Cardiac muscle cell (in vitro differentiated cells and primary cell): ENCODE measurements at regions not wholly inside any gene's neighbourhood (a gene's known extent, or its start where the extent isn't known, plus 50 kb on each side); places are given as distances from the start of the nearest gene placed in this dataset.
"Not testable (repeated sequence)": the region's sequence is repeated elsewhere in the genome, so short reads cannot be mapped to it uniquely, and the experiment has no call there.

Source experiments
- DNase-seq, 2 donors: peaks; one replicate each; pipeline versions ENCODE4 v3.0.0 to v3.0.0-alpha.2; 2010 to 2017; ENCODE audit warnings: low read depth in 1 of 2, low spot score in 1 of 2
- H3K27ac ChIP-seq: fragments of 200-600 bp; sonication (generic); 2 replicates; pipeline ENCODE4 v1.5.1; 2016
- H3K27me3 ChIP-seq: fragments of 200-600 bp; sonication (generic); 2 replicates; pipeline ENCODE4 v1.6.0; 2016; ENCODE audit warnings: control low read depth
- H3K36me3 ChIP-seq: fragments of 200-600 bp; sonication (generic); 2 replicates; pipeline ENCODE4 v1.5.1; 2016; ENCODE audit warnings: control low read depth
- H3K4me1 ChIP-seq: fragments of 200-600 bp; sonication (generic); 2 replicates; pipeline ENCODE4 v1.8.1; 2017; ENCODE audit warnings: low read depth, mild to moderate bottlenecking, mixed run types
- H3K4me3 ChIP-seq: fragments of 200-600 bp; sonication (generic); 2 replicates; pipeline ENCODE4 v1.5.1; 2016; ENCODE audit warnings: mild to moderate bottlenecking
- H3K9me3 ChIP-seq: fragments of 200-600 bp; sonication (generic); 2 replicates; pipeline ENCODE4 v1.5.1; 2017; ENCODE audit warnings: low read depth, mild to moderate bottlenecking, control low read depth
- TF ChIP-seq, protein P1 (sequence below): IDR thresholded peaks from 2 replicates; pipeline ENCODE4 v1.5.1; 2012; ENCODE audit warnings: low read depth, mild to moderate bottlenecking, low read length

GRCh38 chr2:142742371-142743214 is 134.9 kb upstream of the KYNU start:
- Histone ChIP-seq H3K9me3 (no peaks in the 10 kb centered on the region), H3K4me3 (no peak overlapping the region), H3K27me3 (no peaks in the 10 kb centered on the region), H3K27ac (no peak overlapping the region), H3K36me3 (no peaks in the 10 kb centered on the region), H3K4me1 (no peaks in the 10 kb centered on the region)
- DNase-seq, result peak in 1 of 2 donors; percentile 18
- TF ChIP-seq, protein P1, sequence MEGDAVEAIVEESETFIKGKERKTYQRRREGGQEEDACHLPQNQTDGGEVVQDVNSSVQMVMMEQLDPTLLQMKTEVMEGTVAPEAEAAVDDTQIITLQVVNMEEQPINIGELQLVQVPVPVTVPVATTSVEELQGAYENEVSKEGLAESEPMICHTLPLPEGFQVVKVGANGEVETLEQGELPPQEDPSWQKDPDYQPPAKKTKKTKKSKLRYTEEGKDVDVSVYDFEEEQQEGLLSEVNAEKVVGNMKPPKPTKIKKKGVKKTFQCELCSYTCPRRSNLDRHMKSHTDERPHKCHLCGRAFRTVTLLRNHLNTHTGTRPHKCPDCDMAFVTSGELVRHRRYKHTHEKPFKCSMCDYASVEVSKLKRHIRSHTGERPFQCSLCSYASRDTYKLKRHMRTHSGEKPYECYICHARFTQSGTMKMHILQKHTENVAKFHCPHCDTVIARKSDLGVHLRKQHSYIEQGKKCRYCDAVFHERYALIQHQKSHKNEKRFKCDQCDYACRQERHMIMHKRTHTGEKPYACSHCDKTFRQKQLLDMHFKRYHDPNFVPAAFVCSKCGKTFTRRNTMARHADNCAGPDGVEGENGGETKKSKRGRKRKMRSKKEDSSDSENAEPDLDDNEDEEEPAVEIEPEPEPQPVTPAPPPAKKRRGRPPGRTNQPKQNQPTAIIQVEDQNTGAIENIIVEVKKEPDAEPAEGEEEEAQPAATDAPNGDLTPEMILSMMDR, result no peak

- TF ChIP-seq, protein P1, result no peak
- Histone ChIP-seq H3K4me3 (no peak overlapping the region), H3K27me3 (no peaks in the 10 kb centered on the region), H3K36me3 (no peaks in the 10 kb centered on the region), H3K4me1 (no peaks in the 10 kb centered on the region), H3K9me3 (no peaks in the 10 kb centered on the region), H3K27ac (no peak overlapping the region)
- no peak for DNase-seq
Observed at GRCh38 chr2:142741764-142742269, 135.6 kb upstream of the KYNU start.

- Histone ChIP-seq H3K36me3 (no peaks in the 10 kb centered on the region), H3K27ac (no peak overlapping the region), H3K9me3 (no peaks in the 10 kb centered on the region), H3K4me3 (no peak overlapping the region), H3K4me1 (no peaks in the 10 kb centered on the region), H3K27me3 (no peaks in the 10 kb centered on the region)
- TF ChIP-seq, protein P1, result no peak
- DNase-seq, result no peak
Observed at GRCh38 chr2:142734770-142735169, 142.7 kb upstream of the KYNU start.

GRCh38 chr2:142734231-142734630 is 143.2 kb upstream of the KYNU start:
- Histone ChIP-seq H3K27me3 (no peaks in the 10 kb centered on the region), H3K9me3 (no peaks in the 10 kb centered on the region), H3K36me3 (no peaks in the 10 kb centered on the region), H3K4me3 (no peak overlapping the region), H3K27ac (no peak overlapping the region), H3K4me1 (no peaks in the 10 kb centered on the region)
- TF ChIP-seq, protein P1, result no peak
- DNase-seq, result no peak

DNA sequence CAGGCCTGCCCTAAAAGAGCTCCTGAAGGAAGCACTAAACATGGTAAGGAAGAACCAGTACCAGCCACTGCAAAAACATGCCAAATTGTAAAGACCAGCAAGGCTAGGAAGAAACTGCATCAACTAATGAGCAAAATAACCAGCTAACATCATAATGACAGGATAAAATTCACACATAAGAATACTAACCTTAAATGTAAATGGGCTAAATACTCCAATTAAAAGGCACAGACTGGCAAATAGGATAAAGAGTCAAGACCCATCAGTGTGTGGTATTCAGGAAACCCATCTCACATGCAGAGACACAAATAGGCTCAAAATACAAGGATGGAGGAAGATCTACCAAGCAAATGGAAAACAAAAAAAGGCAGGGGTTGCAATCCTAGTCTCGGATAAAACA is 147.7 kb upstream of the KYNU start:
- not testable (repeated sequence) for H3K36me3 ChIP-seq, H3K27me3 ChIP-seq, H3K4me1 ChIP-seq, H3K9me3 ChIP-seq, H3K27ac ChIP-seq, DNase-seq, H3K4me3 ChIP-seq

- not testable (repeated sequence) for H3K36me3 ChIP-seq, H3K9me3 ChIP-seq, H3K4me3 ChIP-seq, H3K27ac ChIP-seq, DNase-seq, H3K27me3 ChIP-seq, H3K4me1 ChIP-seq
Observed at GRCh38 chr2:142727821-142728478, 149.5 kb upstream of the KYNU start.
